Medulla oblongata (tissue), 1 donor: ENCODE measurements at regions not wholly inside any gene's neighbourhood (a gene's known extent, or its start where the extent isn't known, plus 50 kb on each side); places are given as distances from the start of the nearest gene placed in this dataset.

Experiments used
- DNase-seq: peaks from one replicate; pipeline ENCODE4 v3.0.0-alpha.2; 2015; ENCODE audit errors: extremely low spot score

- DNase-seq, result no peak
These were observed 192.8 kb upstream of the THBS1 start for GRCh38 chr15:39388118-39388517.

GRCh38 chr15:39391230-39391629, 189.6 kb upstream of the THBS1 start:
- DNase-seq, result no peak

- DNase-seq, result no peak
These were observed 188.3 kb upstream of the THBS1 start for GRCh38 chr15:39392469-39393047.

GRCh38 chr15:39393575-39394335, 187.1 kb upstream of the THBS1 start:
- no peak for DNase-seq

GRCh38 chr15:39394496-39394895, 186.4 kb upstream of the THBS1 start:
- DNase-seq, result no peak

GRCh38 chr15:39396979-39397615, 183.8 kb upstream of the THBS1 start:
- no peak for DNase-seq

- DNase-seq, result no peak
These were observed 183.0 kb upstream of the THBS1 start for GRCh38 chr15:39397883-39398282.

- no peak for DNase-seq
These were observed 181.3 kb upstream of the THBS1 start for GRCh38 chr15:39399600-39399999.

- DNase-seq, result no peak
These were observed 180.9 kb upstream of the THBS1 start for GRCh38 chr15:39400002-39400401.

GRCh38 chr15:39400821-39401550, 179.9 kb upstream of the THBS1 start:
- DNase-seq, result no peak

- no peak for DNase-seq
These were observed 177.2 kb upstream of the THBS1 start for GRCh38 chr15:39403640-39404117.

- DNase-seq, result no peak
These were observed 176.1 kb upstream of the THBS1 start for GRCh38 chr15:39404767-39405181.

- no peak for DNase-seq
These were observed 174.4 kb upstream of the THBS1 start for GRCh38 chr15:39406485-39406884.

- DNase-seq, result no peak
These were observed 173.8 kb upstream of the THBS1 start for GRCh38 chr15:39407116-39407515.

GRCh38 chr15:39409876-39410530, 170.9 kb upstream of the THBS1 start:
- DNase-seq, result no peak

- DNase-seq, result no peak
These were observed 169.5 kb upstream of the THBS1 start for GRCh38 chr15:39411102-39411989.

GRCh38 chr15:39413558-39413957, 167.3 kb upstream of the THBS1 start:
- DNase-seq, result no peak

GRCh38 chr15:39414201-39414600, 166.7 kb upstream of the THBS1 start:
- no peak for DNase-seq

GRCh38 chr15:39415634-39416033, 165.2 kb upstream of the THBS1 start:
- no peak for DNase-seq

GRCh38 chr15:39416258-39416657, 164.6 kb upstream of the THBS1 start:
- no peak for DNase-seq
